ENCODE measurements at regions not wholly inside any gene's neighbourhood (a gene's known extent, or its start where the extent isn't known, plus 50 kb on each side); places are given as distances from the start of the nearest gene placed in this dataset.

- peak; percentile 78 for DNase-seq (ENCODE audit: low read depth)
- TF ChIP-seq CTCF (IDR thresholded peaks at IDR 0.05; ENCODE audit: insufficient read depth, low read depth, low read length) = no peak
- no peak overlapping the region for H3K4me3 ChIP-seq (ENCODE audit: low read depth, low read length)
Observed at GRCh38 chr15:29910068-29910467, 87.8 kb upstream of the TJP1 start.

GRCh38 chr15:29904757-29905417 is 82.6 kb upstream of the TJP1 start:
- DNase-seq (ENCODE audit: low read depth) = no peak
- no peak overlapping the region for H3K4me3 ChIP-seq (ENCODE audit: low read depth, low read length)
- TF ChIP-seq CTCF (IDR thresholded peaks at IDR 0.05; ENCODE audit: insufficient read depth, low read depth, low read length) = no peak

GRCh38 chr15:29903785-29904464 is 81.7 kb upstream of the TJP1 start:
- no peak for TF ChIP-seq CTCF (IDR thresholded peaks at IDR 0.05; ENCODE audit: insufficient read depth, low read depth, low read length)
- no peak for DNase-seq (ENCODE audit: low read depth)
- H3K4me3 ChIP-seq (ENCODE audit: low read depth, low read length) = no peak overlapping the region

GRCh38 chr15:29903028-29903427 is 80.8 kb upstream of the TJP1 start:
- DNase-seq (ENCODE audit: low read depth) = no peak
- no peak for TF ChIP-seq CTCF (IDR thresholded peaks at IDR 0.05; ENCODE audit: insufficient read depth, low read depth, low read length)
- no peak overlapping the region for H3K4me3 ChIP-seq (ENCODE audit: low read depth, low read length)

GRCh38 chr15:29900237-29901189 is 78.2 kb upstream of the TJP1 start:
- DNase-seq (ENCODE audit: low read depth) = no peak
- TF ChIP-seq CTCF (IDR thresholded peaks at IDR 0.05; ENCODE audit: insufficient read depth, low read depth, low read length) = no peak
- H3K4me3 ChIP-seq (ENCODE audit: low read depth, low read length) = no peak overlapping the region

GRCh38 chr15:29896062-29896461 is 73.8 kb upstream of the TJP1 start:
- no peak for DNase-seq (ENCODE audit: low read depth)
- TF ChIP-seq CTCF (IDR thresholded peaks at IDR 0.05; ENCODE audit: insufficient read depth, low read depth, low read length) = no peak
- H3K4me3 ChIP-seq (ENCODE audit: low read depth, low read length) = no peak overlapping the region

Measured in fibroblast of villous mesenchyme (primary cell).